GM21619 (cell line): ENCODE measurements at regions not wholly inside any gene's neighbourhood (a gene's known extent, or its start where the extent isn't known, plus 50 kb on each side); places are given as distances from the start of the nearest gene placed in this dataset.

Experiments used
- ATAC-seq: cut with Tn5 transposase; IDR thresholded peaks from one replicate; pipeline ENCODE4 v1.9.1; 2021; ENCODE audit not compliant: unreplicated experiment

GRCh38 chr17:77266891-77267341 lies 126.1 kb downstream of the SEC14L1 start:
- ATAC-seq: no peak

DNA sequence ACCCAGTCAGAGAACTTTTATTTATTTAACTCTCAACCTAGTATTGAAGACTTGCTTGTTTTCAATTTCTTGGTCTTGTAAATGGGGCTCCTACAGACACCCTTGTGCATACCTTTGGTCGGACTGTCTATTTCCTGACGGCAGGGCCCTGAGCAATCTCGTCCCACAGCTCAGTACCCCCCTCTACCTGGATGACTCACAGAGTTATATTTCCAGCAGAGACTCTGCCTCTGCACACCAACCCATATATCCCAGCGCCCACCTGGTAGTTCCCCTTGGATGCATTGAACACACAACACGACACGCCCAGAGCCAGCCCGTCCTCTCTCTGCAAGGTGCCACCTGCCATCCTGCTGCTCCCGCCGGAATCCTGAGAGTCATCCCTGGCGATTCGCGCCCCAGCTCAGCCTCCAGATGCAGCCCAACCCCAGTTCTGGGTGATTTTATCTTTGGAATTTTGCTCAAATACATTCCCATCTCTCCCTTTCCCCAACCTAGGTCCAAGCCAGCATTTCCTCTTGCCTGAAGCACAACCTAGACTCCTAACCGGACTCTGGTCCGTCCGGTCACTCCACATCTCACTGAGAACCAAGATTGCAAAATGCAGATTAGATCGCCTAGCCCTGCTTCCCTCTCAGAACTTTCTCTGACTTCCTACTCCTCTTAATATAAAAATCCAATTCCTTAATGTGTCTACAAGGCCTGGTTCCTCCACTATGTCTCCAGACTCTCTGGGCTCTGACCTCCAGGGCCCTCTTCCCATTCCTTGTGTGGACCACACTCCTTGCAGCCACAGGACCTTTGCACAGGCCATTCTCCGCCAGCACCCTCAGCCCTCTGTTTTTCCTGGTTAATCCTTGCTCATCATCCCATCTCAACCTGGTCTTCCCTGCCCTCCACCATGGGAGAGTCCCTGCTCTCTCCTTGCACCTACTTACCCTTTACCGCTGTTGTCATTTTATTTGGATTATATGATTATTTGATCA lies 129.2 kb downstream of the SEC14L1 start:
- ATAC-seq: no peak

- no peak for ATAC-seq
Observed at GRCh38 chr17:77271411-77271810, 130.6 kb downstream of the SEC14L1 start.

DNA sequence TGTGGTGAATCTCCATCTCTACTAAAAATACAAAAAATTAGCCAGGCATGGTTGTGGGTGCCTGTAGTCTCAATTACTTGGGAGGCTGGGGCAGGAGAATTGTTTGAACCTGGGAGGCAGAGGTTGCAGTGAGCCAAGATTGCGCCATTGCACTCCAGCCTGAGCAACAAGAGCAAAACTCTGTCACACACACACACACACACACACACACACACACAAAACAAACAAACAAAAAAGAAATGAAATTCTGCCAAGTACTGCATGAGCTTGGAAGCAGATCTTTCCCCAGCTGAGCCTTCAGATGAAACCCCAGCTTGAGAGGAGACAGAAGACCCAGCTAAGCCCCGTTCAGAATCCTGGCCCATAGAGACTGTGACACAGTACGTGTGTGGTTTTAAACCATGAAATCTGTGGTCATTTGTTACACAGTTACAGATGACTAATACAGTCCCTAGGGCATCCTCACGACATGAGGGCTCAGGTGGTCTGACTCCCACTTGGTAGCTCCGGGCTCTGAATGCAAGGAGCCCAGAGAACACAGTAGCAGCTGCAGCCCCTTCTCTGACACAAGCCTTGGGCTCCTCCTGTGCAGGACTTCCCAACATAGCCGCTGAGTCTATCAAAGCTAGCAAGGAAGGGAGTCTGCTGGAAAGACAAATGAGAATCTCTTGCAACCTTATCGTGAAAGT lies 132.8 kb downstream of the SEC14L1 start:
- ATAC-seq: no peak

DNA sequence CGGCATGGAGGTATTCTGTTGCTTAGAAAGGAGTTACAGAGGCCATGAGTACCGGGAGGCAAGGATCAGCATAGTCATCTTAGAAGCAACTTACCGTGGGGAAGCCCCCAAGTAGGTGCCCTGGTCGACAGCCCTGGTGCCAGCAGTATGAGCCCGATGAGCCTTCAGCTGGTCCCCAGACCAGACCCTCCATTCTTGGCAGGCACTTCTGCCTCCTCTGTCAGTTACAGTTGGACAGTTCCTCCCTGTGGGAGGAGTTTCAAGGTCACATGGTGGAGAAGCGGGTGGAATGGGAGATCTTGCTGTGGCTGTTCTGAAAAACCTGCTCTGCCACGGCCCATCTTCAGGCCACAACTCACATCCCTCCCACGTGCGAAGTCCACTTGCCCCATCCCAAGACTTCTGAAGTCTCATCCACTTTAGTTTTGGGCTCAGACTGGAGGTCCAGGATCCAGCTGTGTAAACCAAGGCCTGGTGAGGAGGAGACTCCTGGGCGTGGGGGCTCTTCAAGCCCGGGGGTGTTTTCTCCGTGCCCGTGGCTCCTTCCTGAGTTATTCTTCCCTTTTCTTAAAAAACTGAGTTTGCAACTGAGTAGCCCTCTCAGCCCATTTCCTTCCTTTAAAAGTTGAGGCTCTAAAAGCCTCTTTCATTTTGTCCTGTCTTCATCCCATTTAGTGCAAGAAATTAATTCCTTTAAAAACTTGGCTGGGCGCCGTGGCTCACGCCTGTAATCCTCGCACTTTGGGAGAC lies 133.5 kb downstream of the SEC14L1 start:
- no peak for ATAC-seq

GRCh38 chr17:77279448-77280303 lies 138.9 kb downstream of the SEC14L1 start:
- ATAC-seq: no peak

DNA sequence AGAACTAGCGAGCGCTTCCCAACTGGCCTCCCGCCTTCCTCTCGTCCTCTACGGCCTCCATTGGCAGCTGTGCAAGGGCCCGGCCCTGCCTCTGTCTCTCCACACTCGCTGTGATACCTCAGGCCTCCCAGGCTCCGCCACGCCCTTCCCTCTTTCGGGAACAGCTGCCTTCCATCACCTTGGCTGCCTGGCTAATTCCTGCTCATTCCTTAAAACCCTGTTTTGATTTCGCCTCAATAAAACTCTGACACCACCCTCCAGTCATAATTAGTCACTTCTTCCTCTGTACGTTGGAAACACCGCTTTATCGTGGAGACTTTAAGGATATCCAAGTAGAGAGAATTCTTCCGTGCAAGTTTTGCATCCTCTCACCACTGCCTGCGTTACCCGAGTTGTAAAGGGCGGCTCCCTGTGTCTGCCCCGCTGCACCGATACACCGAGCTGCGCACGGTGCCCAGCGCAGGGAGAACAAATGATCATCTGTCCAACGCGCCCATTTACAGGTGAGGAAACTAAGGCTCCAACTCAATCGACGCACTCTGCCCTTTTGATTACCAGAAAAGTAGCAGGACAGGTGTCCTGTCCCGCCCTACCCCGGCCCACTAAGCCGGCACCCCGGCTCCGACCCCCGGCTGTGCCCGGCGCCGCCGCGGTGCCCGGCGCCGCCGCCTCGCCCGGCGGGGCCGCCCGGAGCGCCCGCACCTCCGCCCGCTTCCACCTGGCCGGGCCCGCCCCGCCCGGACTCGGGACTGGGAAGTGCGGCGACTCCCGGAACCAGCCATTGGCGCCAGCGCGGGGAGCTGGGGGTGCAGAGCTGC lies 139.7 kb downstream of the SEC14L1 start:
- ATAC-seq: no peak

DNA sequence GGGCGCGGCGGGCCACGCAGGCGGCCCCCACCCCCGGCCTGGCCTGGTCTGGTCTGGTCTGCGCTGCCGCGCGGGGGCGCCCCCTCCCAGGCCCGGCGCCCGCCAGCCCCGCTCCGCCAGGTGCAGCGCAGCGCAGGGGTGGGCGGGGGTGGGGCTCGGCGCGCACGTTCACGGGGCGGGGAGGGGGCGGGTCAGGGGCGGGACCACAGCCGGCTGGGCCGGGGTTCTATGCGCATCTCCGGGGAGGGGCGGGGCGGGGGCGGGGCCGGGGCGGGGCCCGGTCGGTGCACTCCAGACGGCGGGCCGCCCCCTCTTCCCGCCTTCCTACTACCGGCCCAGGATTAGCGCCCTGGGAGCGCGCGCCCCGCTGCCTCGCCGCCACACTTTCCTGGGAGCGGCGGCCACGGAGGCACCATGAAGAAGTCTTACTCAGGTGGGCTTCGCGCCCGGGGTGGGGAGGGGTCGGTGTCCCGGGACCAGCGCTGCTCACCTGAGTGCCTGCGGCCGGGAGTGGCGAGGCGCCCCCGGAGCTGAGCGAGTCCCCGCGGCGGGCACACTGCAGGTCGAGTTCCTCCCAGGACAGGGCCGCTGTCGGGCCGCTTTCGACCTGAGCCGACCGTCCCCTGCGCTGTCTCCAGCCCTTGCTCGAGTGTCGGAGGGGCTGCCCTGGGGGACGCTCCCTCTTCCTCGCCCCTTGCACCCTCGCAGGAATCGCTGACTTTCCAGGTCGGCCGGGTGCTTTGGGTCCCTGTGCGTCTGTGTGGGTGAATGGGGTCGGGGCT lies 140.5 kb downstream of the SEC14L1 start:
- ATAC-seq: peak; percentile 73

GRCh38 chr17:77281904-77282367 lies 141.2 kb downstream of the SEC14L1 start:
- no peak for ATAC-seq

- no peak for ATAC-seq
Observed at GRCh38 chr17:77282524-77283515, 142.1 kb downstream of the SEC14L1 start.

DNA sequence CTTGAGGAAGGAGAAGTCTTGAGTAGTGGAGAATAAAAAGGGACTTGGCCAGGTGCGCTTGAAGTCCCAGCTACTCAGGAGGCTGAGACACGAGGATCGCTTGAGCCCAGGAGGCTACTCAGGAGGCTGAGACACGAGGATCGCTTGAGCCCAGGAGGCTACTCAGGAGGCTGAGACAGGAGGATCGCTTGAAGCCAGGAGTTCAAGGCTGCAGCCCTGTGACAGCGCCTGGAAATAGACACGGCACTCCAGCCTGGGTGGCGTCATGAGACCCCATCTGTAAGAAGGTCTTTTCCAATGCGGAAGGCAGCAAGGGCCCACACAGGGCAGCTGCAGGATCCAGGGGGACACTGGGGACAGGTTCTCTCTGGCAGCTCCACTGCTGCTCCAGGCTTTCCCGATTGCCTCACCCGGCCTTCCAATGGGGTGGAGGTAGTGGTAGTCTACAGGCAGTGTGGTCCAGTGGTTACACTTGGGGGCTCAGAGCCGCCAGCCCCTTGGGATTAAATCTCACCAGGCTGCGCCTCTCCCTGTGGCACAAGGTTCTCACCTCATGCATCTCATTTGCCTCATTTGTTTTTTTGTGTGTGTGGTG lies 143.4 kb downstream of the SEC14L1 start:
- ATAC-seq: no peak

DNA sequence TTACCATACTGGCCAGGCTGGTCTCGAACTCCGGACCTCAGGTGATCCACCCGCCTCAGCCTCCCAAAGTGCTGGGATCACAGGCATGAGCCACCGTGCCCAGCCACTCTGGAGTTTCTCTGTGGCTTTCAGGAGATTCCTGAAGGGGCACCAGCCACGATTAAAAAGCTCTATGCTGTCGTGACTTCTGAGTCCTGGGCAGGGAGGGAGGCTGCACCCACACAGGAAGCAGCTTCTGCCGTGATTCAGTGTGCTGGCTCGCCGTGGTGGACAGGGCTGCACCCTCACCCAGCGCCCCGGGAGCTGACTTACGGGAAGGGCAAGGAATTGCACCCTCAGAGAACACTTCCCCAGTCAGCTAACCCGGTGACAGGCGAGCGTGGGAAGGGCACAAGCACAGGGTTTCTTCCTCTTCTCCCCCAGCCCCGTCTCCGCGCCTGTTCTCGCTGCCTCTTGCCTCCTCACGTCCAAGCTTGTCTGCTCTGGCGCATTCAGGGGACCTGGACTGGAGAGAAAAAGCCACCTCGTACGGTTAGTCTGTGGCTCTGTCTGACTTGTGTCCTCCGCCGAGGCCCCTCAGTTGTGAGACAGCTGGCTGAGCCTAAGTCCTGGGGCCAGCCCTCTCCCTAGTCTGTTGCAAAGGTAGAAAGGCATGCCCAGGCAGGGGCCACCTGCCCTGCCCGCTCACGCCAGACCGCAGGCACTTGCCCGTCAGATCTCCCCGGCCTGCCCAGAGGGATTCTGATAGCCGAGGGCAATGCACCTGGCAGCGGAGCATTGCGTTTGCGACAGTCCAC lies 145.0 kb downstream of the SEC14L1 start:
- no peak for ATAC-seq

DNA sequence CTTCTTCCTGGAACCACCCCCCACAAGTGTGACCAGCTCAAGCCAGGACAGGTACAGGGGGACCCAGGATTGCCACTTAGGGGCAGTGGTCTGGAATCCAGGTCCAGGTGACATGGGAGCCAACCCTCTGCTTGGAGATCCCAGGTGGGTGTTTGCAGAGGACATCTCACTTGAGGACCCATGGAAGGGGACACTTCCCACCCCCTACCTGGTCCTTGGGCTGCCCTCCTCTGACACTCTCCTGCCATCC lies 145.5 kb downstream of the SEC14L1 start:
- no peak for ATAC-seq

- ATAC-seq: no peak
Observed at GRCh38 chr17:77286641-77287431, 146.1 kb downstream of the SEC14L1 start.

- no peak for ATAC-seq
Observed at GRCh38 chr17:77287432-77288068, 146.8 kb downstream of the SEC14L1 start.
